OCI-M1 (cell line): ENCODE measurements at regions not wholly inside any gene's neighbourhood (a gene's known extent, or its start where the extent isn't known, plus 50 kb on each side); places are given as distances from the start of the nearest gene placed in this dataset.

Experiments
- DNase-seq: peaks from one replicate; lab custom pipeline; 2025; lab: John Stamatoyannopoulos, UW

GRCh38 chr5:56622141-56622540, 193.2 kb upstream of the MAP3K1 start:
- DNase-seq = no peak

- DNase-seq = no peak
Measured at GRCh38 chr5:56620903-56621677, 194.3 kb upstream of the MAP3K1 start.

GRCh38 chr5:56617998-56618397, 197.4 kb upstream of the MAP3K1 start:
- DNase-seq = no peak

- no peak for DNase-seq
Measured at GRCh38 chr5:56616454-56617160, 198.7 kb upstream of the MAP3K1 start.

- no peak for DNase-seq
Measured at GRCh38 chr5:56615361-56616153, 199.8 kb upstream of the MAP3K1 start.

- DNase-seq = no peak
Measured at GRCh38 chr5:56612759-56613158, 202.6 kb upstream of the MAP3K1 start.

- DNase-seq = no peak
Measured at GRCh38 chr5:56612353-56612752, 203.0 kb upstream of the MAP3K1 start.

GRCh38 chr5:56610093-56610698, 205.2 kb upstream of the MAP3K1 start:
- no peak for DNase-seq

- DNase-seq = peak; percentile 82
Measured at GRCh38 chr5:56608217-56608925, 207.0 kb upstream of the MAP3K1 start.

- DNase-seq = no peak
Measured at GRCh38 chr5:56607551-56607950, 207.8 kb upstream of the MAP3K1 start.

GRCh38 chr5:56607074-56607473, 208.3 kb upstream of the MAP3K1 start:
- no peak for DNase-seq

- no peak for DNase-seq
Measured at GRCh38 chr5:56606192-56606591, 209.2 kb upstream of the MAP3K1 start.

- peak; percentile 25 for DNase-seq
Measured at GRCh38 chr5:56605231-56605630, 210.1 kb upstream of the MAP3K1 start.

GRCh38 chr5:56601641-56602071, 213.7 kb upstream of the MAP3K1 start:
- DNase-seq = no peak

- no peak for DNase-seq
Measured at GRCh38 chr5:56598941-56599340, 216.4 kb upstream of the MAP3K1 start.

GRCh38 chr5:56596155-56596554, 219.2 kb upstream of the MAP3K1 start:
- DNase-seq = no peak

GRCh38 chr5:56595566-56595965, 219.8 kb upstream of the MAP3K1 start:
- no peak for DNase-seq

GRCh38 chr5:56594792-56595191, 220.6 kb upstream of the MAP3K1 start:
- DNase-seq = no peak

GRCh38 chr5:56591081-56591480, 224.3 kb upstream of the MAP3K1 start:
- no peak for DNase-seq

- DNase-seq = no peak
Measured at GRCh38 chr5:56589481-56589860, 225.9 kb upstream of the MAP3K1 start.

GRCh38 chr5:56588636-56589480, 226.5 kb upstream of the MAP3K1 start:
- no peak for DNase-seq
